Fibroblast of pulmonary artery (primary cell): ENCODE measurements at regions not wholly inside any gene's neighbourhood (a gene's known extent, or its start where the extent isn't known, plus 50 kb on each side); places are given as distances from the start of the nearest gene placed in this dataset.

Source experiments
- DNase-seq: peaks from one replicate; pipeline ENCODE4 v3.0.0-alpha.2; 2010; ENCODE audit warnings: low read depth
- H3K4me3 ChIP-seq: replicated peaks from 2 replicates; pipeline ENCODE4 v1.5.1; 2011; ENCODE audit warnings: low read depth, mild to moderate bottlenecking, control low read depth, low read length, moderate library complexity
- CTCF ChIP-seq: IDR thresholded peaks from 2 replicates; pipeline ENCODE4 v1.5.1; 2011; ENCODE audit warnings: mild to moderate bottlenecking, control low read depth, low read length, inconsistent platforms; ENCODE audit errors: missing control alignments

- H3K4me3 ChIP-seq = no peak overlapping the region
- no peak for TF ChIP-seq CTCF
- DNase-seq = no peak
Observed at GRCh38 chr11:29017941-29018340, 909.8 kb downstream of the METTL15 start.

- no peak for TF ChIP-seq CTCF
- no peak overlapping the region for H3K4me3 ChIP-seq
- no peak for DNase-seq
Observed at GRCh38 chr11:29012507-29012906, 904.3 kb downstream of the METTL15 start.

GRCh38 chr11:29009426-29009825 is 901.2 kb downstream of the METTL15 start:
- no peak overlapping the region for H3K4me3 ChIP-seq
- no peak for DNase-seq
- no peak for TF ChIP-seq CTCF

GRCh38 chr11:29008481-29008880 is 900.3 kb downstream of the METTL15 start:
- DNase-seq = no peak
- no peak overlapping the region for H3K4me3 ChIP-seq
- no peak for TF ChIP-seq CTCF

- no peak for DNase-seq
- no peak for TF ChIP-seq CTCF
- H3K4me3 ChIP-seq = no peak overlapping the region
Observed at GRCh38 chr11:29006668-29007067, 898.5 kb downstream of the METTL15 start.

GRCh38 chr11:29005401-29005980 is 897.3 kb downstream of the METTL15 start:
- DNase-seq = no peak
- TF ChIP-seq CTCF = no peak
- no peak overlapping the region for H3K4me3 ChIP-seq

GRCh38 chr11:29002816-29003215 is 894.6 kb downstream of the METTL15 start:
- no peak for TF ChIP-seq CTCF
- peak; percentile 22 for DNase-seq

More at GRCh38 chr11:29002816-29003215, 894.6 kb downstream of the METTL15 start:
- H3K4me3 ChIP-seq = no peak overlapping the region
